BJ (cell line): ENCODE measurements at regions not wholly inside any gene's neighbourhood (a gene's known extent, or its start where the extent isn't known, plus 50 kb on each side); places are given as distances from the start of the nearest gene placed in this dataset.

Source experiments
- CTCF ChIA-PET: fragments of 350-600 bp; formaldehyde crosslinking; extraction: SDS; loops from one replicate; lab custom pipeline; 2021; ENCODE audit warnings: antibody characterized with exemption, inconsistent platforms; lab: Yijun Ruan, JAX
- POLR2A ChIA-PET: fragments of 300-600 bp; sonication (Branson Sonifier 250); formaldehyde crosslinking; extraction: SDS; loops from one replicate; lab custom pipeline; 2021; ENCODE audit warnings: antibody characterized with exemption; lab: Charles Lee
- DNase-seq: peaks from one replicate; pipeline ENCODE4 v3.0.0-alpha.2; 2011; ENCODE audit warnings: low read depth
- H3K27me3 ChIP-seq: 2 replicates; pipeline ENCODE4 v1.6.0; 2011; ENCODE audit warnings: low read length; ENCODE audit not compliant: control insufficient read depth, insufficient read depth
- H3K36me3 ChIP-seq: 2 replicates; pipeline ENCODE4 v1.5.1; 2011; ENCODE audit warnings: low read length; ENCODE audit not compliant: control insufficient read depth, insufficient read depth
- H3K4me3 ChIP-seq: 2 replicates; pipeline ENCODE4 v1.5.1; 2011; ENCODE audit warnings: low read depth, mild to moderate bottlenecking, control low read depth, low read length
- CTCF ChIP-seq: IDR thresholded peaks from 2 replicates; pipeline ENCODE4 v1.5.1; 2011; ENCODE audit warnings: low read depth, mild to moderate bottlenecking, control low read depth, inconsistent platforms, low read length, moderate library complexity; ENCODE audit not compliant: insufficient read depth

DNA sequence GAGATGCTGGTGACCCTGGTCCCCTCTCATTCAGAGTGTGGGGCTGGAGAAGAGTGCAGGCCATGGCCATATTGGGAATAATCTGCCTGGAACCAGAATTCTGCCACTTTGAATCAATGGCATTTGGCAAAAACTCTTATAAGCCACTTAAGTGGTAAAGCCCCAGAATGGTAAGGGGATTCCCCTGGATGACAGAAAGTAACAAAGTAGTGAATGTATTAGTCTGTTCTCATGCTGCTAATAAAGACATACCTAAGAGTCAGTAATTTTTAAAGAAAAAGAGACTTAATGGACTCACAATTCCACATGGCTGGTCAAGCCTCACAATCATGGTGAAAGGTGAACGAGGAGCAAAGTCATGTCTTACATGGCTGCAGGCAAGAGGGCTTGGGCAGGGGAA is 248.6 kb downstream of the SH2D4B start:
- ChIA-PET CTCF (no interaction called here), POLR2A (no interaction called here)
- Histone ChIP-seq H3K4me3 (no peak overlapping the region), H3K36me3 (no peaks in the 10 kb centered on the region), H3K27me3 (no peaks in the 10 kb centered on the region)
- DNase-seq, result no peak
- TF ChIP-seq CTCF, result no peak

DNA sequence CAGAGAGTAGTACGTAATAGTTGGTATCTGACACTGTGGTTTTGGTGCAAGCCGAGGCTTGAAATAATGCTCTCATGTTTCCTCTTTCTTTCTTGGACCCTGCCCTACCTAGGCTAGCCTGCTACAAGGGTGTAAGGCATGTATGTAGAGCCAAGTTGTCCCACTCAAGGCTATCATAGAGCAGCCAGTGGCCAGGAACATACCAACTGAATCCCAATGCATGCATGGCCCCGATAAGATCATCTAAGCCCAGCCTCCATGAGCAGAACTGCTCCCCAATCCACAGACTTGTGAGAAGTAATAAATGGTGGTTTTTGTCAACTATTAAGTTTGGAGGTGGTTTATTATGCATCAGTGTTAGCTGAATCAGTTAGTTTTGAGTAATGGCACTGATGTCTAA is 250.2 kb downstream of the SH2D4B start:
- ChIA-PET CTCF (no interaction called here), POLR2A (no interaction called here)

DNA sequence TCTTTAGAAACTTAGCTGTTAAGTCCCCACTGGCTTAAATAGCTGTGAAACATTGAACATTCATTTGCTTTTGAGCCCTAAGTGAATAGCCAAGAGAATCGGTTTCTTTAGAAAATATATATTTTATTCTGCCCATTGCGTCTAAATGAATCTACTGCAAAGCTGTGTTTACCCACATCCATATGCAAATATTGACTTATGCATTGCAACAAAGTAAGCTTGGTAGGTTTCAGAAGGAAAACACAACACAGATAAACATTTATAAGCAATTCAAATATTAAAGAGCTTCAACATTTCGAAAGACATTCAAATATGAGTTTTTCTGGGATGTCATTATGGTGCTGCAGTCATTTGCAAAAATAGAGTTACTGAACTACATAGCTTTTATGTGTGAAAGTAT is 257.3 kb downstream of the SH2D4B start:
- TF ChIP-seq CTCF, result no peak
- ChIA-PET POLR2A (no interaction called here), CTCF (no interaction called here)
- Histone ChIP-seq H3K27me3 (no peaks in the 10 kb centered on the region), H3K4me3 (no peak overlapping the region), H3K36me3 (no peaks in the 10 kb centered on the region)
- DNase-seq, result no peak

More for the DNA sequence above, 250.2 kb downstream of the SH2D4B start:
- Histone ChIP-seq H3K36me3 (no peaks in the 10 kb centered on the region), H3K4me3 (no peak overlapping the region), H3K27me3 (no peaks in the 10 kb centered on the region)
- no peak for DNase-seq
- no peak for TF ChIP-seq CTCF

DNA sequence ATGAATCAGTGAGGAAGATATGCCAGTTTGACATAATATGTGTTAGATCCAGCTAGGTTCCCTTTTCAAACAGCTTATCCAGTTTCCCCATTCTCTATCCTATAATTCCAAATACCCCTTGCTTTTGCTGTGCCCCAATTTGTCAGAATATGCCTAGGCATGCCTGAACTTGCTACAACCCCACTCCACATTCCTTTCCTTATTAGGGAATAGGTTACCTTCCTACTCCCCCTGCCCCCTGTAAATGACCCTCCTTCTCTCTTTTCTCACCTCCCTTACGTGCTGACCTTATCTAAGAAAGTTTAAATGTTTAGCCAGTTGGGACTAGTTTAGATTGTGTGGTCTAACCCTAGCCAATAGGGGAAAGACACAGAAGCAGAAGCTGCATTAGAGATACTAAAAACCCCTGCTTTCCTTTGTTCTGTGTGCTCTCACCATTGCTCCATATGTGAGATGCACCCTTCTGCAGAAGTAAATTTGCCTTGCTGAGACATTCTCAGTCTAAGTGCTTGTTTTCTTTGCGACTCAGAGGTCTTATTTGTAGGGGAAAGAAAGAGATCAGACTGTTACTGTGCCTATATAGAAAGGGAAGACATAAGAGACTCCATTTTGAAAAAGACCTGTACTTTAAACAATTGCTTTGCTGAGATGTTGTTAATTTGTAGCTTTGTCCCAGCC is 267.8 kb downstream of the SH2D4B start:
- no peak overlapping the region for H3K4me3 ChIP-seq
- no peaks in the 10 kb centered on the region for H3K27me3 ChIP-seq
- POLR2A ChIA-PET, result no interaction called here
- H3K36me3 ChIP-seq, result no peaks in the 10 kb centered on the region
- CTCF ChIA-PET, result no interaction called here
- TF ChIP-seq CTCF, result no peak
- no peak for DNase-seq

- CTCF ChIA-PET, result no interaction called here
- DNase-seq, result no peak
- POLR2A ChIA-PET, result no interaction called here
- no peaks in the 10 kb centered on the region for H3K27me3 ChIP-seq
- H3K4me3 ChIP-seq, result no peak overlapping the region
- TF ChIP-seq CTCF, result no peak
- no peaks in the 10 kb centered on the region for H3K36me3 ChIP-seq
Observed at GRCh38 chr10:80814147-80814652, 276.5 kb downstream of the SH2D4B start.
